HUES6 (cell line): ENCODE measurements at regions not wholly inside any gene's neighbourhood (a gene's known extent, or its start where the extent isn't known, plus 50 kb on each side); places are given as distances from the start of the nearest gene placed in this dataset.

Source experiments
- H3K27ac ChIP-seq: 2 replicates; pipeline ENCODE4 v1.7.0; 2013; ENCODE audit warnings: low read depth, mild to moderate bottlenecking, low read length, inconsistent platforms
- H3K27me3 ChIP-seq: 2 replicates; pipeline ENCODE4 v1.6.1; 2013; ENCODE audit warnings: low read length; ENCODE audit not compliant: control insufficient read depth, insufficient read depth
- H3K36me3 ChIP-seq: 2 replicates; pipeline ENCODE4 v1.6.1; 2013; ENCODE audit warnings: low read length; ENCODE audit not compliant: control insufficient read depth, insufficient read depth
- H3K4me1 ChIP-seq: 2 replicates; pipeline ENCODE4 v1.6.1; 2013; ENCODE audit warnings: low read length; ENCODE audit not compliant: control insufficient read depth, insufficient read depth
- H3K4me3 ChIP-seq: 2 replicates; pipeline ENCODE4 v1.5.1; 2013; ENCODE audit warnings: low read depth, low read length
- H3K9ac ChIP-seq: one replicate; pipeline ENCODE4 v1.6.1; 2013; ENCODE audit warnings: mild to moderate bottlenecking, low read length
- H3K9me3 ChIP-seq: 2 replicates; pipeline ENCODE4 v1.6.1; 2013; ENCODE audit warnings: low read depth, low read length; ENCODE audit not compliant: control insufficient read depth, insufficient read depth

DNA sequence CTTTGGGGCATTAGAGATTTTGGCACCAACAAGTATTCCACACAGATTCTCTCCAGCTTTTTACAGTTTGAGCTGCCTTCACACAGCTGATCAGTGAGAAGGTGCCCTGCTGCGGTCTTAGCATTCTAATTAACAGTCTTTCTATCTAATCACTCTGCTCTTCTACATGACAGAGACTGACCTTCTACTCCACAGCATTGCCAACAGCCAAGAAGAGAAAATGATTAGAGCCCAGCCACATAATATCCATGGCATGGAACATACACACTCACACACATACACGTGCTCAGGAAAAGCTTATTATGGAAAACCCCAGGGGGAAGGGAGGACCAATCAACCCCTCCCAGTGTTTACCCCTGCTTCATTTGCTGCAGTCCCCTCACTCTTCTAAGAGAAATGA lies 76.1 kb upstream of the PPP2R3A start:
- no peaks in the 10 kb centered on the region for H3K27me3 ChIP-seq
- H3K4me3 ChIP-seq, result no peak overlapping the region
- H3K9ac ChIP-seq, result no peak overlapping the region
- no peaks in the 10 kb centered on the region for H3K36me3 ChIP-seq
- no peaks in the 10 kb centered on the region for H3K9me3 ChIP-seq
- H3K27ac ChIP-seq, result no peak overlapping the region
- H3K4me1 ChIP-seq, result peaks cover 6% of the 10 kb centered on the region; the same call in 1 of the 2 replicates

DNA sequence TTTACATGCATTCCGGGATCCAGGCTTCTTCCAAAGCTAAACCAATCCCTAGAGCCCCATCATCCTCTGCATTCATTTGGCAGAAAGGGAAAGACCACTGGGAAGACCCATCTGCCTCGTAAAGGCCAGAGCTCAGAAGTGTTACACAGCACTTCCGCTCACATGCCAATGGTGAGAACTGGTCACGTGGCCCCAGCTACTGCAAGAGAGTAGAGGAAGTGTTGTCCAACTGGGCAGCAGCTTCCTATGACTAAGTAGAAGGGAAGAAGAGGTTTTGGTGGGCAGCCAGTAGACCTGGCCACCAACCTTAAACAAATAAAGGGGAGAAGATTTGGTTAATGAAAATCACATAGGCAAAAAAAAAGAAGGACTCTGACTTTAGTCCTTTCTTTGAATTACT lies 74.4 kb upstream of the PPP2R3A start:
- Histone ChIP-seq H3K36me3 (no peaks in the 10 kb centered on the region), H3K9ac (no peak overlapping the region), H3K4me1 (peaks cover 6% of the 10 kb centered on the region; the same call in 1 of the 2 replicates), H3K9me3 (no peaks in the 10 kb centered on the region), H3K27ac (no peak overlapping the region), H3K4me3 (no peak overlapping the region), H3K27me3 (no peaks in the 10 kb centered on the region)

DNA sequence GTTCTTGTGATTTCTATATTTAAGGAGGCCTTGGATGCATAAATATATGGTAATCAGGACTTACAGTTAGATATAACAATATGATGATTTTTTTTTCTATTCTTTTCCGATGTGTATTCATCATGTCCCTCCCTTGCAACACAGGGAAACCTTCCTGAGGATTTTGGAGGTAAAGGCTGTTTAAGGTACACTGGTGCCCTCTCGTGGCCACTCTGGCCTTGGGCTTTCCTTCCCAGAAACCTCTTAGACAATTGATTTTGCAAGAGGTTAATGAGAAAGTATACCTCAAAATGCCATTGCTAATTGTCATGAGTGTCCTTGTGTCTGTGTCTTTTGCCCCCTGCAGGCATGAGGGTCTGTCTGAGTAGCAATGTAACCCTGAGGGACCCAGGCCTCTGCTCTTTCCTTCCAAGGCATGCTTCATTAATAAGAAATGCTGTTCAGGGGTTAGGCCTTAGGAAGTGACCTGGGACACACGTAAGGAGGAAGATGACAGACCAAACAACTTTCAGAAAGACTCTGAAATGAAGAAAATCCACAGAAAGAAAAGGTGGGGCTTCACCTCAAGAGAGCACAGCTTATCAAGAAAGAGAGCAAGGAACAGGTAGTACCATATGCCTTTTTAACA lies 70.3 kb upstream of the PPP2R3A start:
- Histone ChIP-seq H3K4me1 (0 out of 2 replicates have a peak, but pooled peaks cover 4% of the 10 kb centered on the region), H3K27me3 (no peaks in the 10 kb centered on the region), H3K36me3 (no peaks in the 10 kb centered on the region), H3K27ac (no peak overlapping the region), H3K9me3 (no peaks in the 10 kb centered on the region), H3K9ac (no peak overlapping the region), H3K4me3 (no peak overlapping the region)

DNA sequence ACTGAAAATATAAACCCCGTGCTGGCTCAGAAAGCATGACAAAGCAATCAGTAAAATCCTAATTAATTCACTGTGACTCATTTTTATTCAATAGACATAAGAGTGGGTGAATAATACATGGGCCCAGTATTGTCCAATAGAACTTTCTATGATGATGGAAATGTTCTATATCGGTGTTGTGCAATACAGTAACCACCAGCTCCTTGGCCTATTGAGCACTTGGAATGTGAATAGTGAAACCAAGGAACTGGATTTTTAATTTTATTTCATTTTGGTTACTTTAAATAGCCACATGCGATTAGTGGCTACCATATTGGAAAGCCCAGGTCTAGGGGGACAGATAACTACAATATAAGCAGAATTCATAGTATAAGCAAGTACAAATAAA lies 69.8 kb upstream of the PPP2R3A start:
- 0 out of 2 replicates have a peak, but pooled peaks cover under 1% of the 10 kb centered on the region for H3K9me3 ChIP-seq
- no peaks in the 10 kb centered on the region for H3K27me3 ChIP-seq
- H3K4me3 ChIP-seq, result no peak overlapping the region
- H3K27ac ChIP-seq, result no peak overlapping the region
- H3K4me1 ChIP-seq, result 0 out of 2 replicates have a peak, but pooled peaks cover 4% of the 10 kb centered on the region
- H3K36me3 ChIP-seq, result no peaks in the 10 kb centered on the region
- no peak overlapping the region for H3K9ac ChIP-seq

DNA sequence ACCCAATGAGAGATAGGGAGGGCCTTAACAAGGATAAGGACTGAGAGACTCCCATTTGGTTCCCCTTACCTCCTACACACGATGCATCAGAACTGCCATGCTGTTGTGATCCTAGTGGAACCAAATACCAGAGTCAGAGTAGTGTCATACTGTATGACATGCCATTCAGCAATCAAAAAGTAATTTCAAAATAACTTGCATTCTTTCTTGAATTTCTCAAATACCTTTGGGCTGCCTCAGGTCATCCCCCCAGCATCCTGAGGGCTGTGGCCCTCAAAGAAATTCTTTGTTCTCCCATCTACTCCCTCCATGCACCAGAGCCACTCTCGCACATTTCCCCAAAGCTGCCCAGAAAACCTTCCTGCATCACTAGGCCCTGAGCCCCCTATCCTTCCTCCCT lies 68.9 kb upstream of the PPP2R3A start:
- Histone ChIP-seq H3K4me3 (no peak overlapping the region), H3K9me3 (0 out of 2 replicates have a peak, but pooled peaks cover 6% of the 10 kb centered on the region), H3K27me3 (no peaks in the 10 kb centered on the region), H3K9ac (no peak overlapping the region), H3K4me1 (0 out of 2 replicates have a peak, but pooled peaks cover 4% of the 10 kb centered on the region), H3K36me3 (no peaks in the 10 kb centered on the region), H3K27ac (no peak overlapping the region)

DNA sequence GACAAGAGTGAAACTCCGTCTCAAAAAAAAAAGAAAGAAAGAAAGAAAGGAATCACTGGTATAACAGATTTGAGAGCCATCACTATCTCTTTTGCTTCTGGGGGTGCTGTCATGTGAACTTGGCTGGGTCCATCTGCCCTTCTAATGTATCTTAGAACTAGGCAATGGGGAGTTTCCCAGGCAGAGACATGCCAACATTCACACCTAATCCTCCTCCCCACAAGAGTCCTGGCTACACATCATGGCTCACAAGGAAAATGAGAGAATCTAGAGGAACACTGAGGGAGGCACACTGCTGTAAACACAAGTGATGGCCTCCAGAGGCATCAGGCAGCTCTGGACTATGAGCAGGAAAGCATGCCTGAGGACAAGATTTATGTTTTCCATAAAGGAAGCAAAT lies 67.8 kb upstream of the PPP2R3A start:
- no peaks in the 10 kb centered on the region for H3K27me3 ChIP-seq
- H3K4me1 ChIP-seq, result 0 out of 2 replicates have a peak, but pooled peaks cover 4% of the 10 kb centered on the region
- no peak overlapping the region for H3K9ac ChIP-seq
- H3K9me3 ChIP-seq, result 0 out of 2 replicates have a peak, but pooled peaks cover 6% of the 10 kb centered on the region
- H3K4me3 ChIP-seq, result no peak overlapping the region
- no peaks in the 10 kb centered on the region for H3K36me3 ChIP-seq
- H3K27ac ChIP-seq, result no peak overlapping the region

DNA sequence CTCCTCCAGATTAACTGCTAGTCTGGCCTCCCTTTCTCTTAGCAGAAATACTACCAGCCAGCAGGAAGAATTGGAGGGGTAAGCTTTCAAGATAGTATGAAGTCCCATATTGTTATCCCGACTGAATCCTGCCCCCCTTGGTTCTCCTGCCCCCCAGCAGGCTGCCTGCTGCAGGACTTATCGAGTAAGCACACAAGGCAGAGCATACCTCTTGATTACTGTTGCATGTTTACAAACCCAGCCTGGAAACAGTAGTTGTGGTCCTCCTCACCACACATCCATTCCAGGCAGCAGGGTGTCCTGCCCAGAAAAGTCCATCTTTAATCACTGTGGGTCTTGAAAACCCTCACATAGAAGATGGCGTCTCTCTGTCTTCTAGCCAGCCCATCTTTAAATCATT lies 66.8 kb upstream of the PPP2R3A start:
- Histone ChIP-seq H3K4me1 (0 out of 2 replicates have a peak, but pooled peaks cover 4% of the 10 kb centered on the region), H3K36me3 (no peaks in the 10 kb centered on the region), H3K4me3 (no peak overlapping the region), H3K27me3 (no peaks in the 10 kb centered on the region), H3K9ac (no peak overlapping the region), H3K27ac (no peak overlapping the region), H3K9me3 (0 out of 2 replicates have a peak, but pooled peaks cover 6% of the 10 kb centered on the region)

DNA sequence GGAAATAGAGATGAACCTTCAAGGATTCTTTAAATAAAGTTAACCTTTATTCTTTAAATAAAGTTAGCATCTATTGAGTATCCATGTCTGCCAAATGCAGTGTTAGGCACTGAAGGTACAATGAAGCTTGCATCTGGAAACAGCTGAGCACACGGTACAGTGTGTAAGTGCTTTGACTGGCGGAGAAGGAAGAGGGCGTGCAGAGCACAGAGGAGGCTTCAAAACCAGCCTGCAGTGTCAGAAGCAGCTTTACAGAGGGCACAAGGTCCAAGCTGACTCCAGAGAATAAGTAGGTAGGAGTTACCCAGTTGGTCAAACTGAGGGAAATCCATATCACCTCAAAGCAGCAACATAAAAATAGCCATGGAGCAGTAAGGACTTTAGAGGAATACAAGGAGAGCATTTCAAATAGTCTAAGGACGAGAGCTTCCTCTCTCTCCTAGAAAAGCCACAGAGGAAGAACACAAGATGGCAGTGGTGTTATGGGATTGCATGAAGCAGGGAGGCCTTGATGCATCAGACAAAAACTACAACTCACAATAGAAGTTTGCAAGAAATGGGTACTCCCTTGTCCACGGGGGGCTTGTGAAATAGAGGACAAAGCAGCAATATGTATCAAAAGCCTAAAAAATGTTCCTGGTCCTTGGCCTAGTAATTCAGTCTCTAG lies 60.3 kb upstream of the PPP2R3A start:
- Histone ChIP-seq H3K9me3 (0 out of 2 replicates have a peak, but pooled peaks cover 6% of the 10 kb centered on the region), H3K27me3 (no peaks in the 10 kb centered on the region), H3K4me1 (no peaks in the 10 kb centered on the region), H3K27ac (no peak overlapping the region), H3K4me3 (no peak overlapping the region), H3K36me3 (no peaks in the 10 kb centered on the region), H3K9ac (no peak overlapping the region)

DNA sequence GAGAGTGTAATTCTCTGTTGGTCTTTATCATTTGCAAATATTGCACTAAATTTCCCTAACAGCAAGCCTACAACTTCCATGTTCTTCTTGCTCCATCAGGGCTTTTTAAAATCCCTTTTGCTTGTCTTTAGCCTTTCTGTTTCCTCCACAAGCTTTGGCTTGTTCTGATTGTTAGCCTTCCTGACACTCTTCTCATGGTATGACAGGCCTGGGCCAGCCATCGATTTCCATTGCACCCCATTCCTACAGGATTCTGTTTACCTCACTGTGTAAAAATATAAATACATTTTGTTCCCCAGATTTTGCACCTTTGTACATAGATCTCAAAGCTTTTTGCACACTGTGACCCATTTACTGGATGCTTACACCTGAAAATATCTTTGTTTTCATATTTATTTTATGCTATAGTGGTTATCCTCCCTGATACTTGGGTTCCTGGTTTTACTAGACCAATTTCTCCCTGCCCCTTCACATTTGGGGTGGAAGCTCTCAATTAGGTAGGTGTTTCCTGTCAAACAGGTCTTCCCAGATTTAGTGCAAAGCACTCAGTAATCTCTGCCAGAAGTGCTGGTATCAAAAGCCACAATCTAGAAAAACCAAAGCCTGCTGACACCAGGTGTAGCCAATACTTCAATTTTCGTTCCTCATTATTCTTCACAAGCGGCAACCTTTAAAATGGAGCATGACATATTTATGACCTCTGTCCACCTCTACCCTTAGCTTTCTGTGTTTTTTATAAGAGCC lies 57.9 kb upstream of the PPP2R3A start:
- H3K4me3 ChIP-seq, result no peak overlapping the region
- no peaks in the 10 kb centered on the region for H3K9me3 ChIP-seq
- no peak overlapping the region for H3K9ac ChIP-seq
- no peaks in the 10 kb centered on the region for H3K27me3 ChIP-seq
- H3K27ac ChIP-seq, result no peak overlapping the region
- H3K36me3 ChIP-seq, result no peaks in the 10 kb centered on the region
- no peaks in the 10 kb centered on the region for H3K4me1 ChIP-seq

DNA sequence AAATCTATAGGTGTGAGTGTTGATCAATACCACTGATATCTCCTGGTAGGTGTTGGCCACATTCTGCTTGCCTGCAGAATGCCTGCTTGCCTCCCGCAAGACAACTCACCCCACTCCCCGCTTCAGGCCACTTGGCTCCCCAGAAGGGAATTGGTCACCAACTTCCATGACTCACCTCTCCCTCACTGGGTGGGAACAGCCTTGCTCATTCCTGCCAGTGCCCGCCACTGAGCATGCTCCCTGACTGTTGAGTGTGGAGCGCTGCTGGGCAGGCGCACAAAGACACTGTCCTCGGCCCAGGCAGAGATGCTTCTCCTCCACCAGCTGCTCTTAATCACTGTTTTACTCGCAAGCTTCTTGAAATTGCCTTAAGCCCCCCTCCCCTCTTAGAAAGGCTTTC lies 57.3 kb upstream of the PPP2R3A start:
- H3K36me3 ChIP-seq, result no peaks in the 10 kb centered on the region
- H3K9ac ChIP-seq, result no peak overlapping the region
- H3K27ac ChIP-seq, result no peak overlapping the region
- H3K4me1 ChIP-seq, result no peaks in the 10 kb centered on the region
- no peak overlapping the region for H3K4me3 ChIP-seq
- H3K9me3 ChIP-seq, result no peaks in the 10 kb centered on the region
- H3K27me3 ChIP-seq, result no peaks in the 10 kb centered on the region

DNA sequence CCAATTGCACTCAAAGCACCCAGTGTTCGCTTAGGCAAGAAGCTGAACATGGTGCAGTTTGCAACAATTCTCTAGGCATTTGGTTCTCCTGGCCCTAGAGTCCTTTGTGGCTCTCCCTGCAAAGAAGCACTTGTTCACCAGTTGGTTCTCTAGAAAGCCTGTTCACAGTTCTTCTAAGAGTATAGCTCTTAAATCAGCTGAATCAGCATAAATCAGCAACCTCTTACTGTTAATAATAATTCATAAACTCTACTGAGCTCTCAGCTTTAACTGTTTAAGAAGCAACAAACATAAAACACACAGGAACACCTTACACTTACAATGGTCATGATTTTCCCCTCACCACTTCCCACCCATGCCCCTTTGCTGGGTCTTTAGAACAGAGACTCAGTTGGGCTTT lies 56.8 kb upstream of the PPP2R3A start:
- H3K27ac ChIP-seq, result no peak overlapping the region
- no peaks in the 10 kb centered on the region for H3K4me1 ChIP-seq
- H3K9me3 ChIP-seq, result no peaks in the 10 kb centered on the region
- H3K36me3 ChIP-seq, result no peaks in the 10 kb centered on the region
- H3K4me3 ChIP-seq, result no peak overlapping the region
- H3K27me3 ChIP-seq, result no peaks in the 10 kb centered on the region
- no peak overlapping the region for H3K9ac ChIP-seq
